HUES6 (cell line): ENCODE measurements at regions not wholly inside any gene's neighbourhood (a gene's known extent, or its start where the extent isn't known, plus 50 kb on each side); places are given as distances from the start of the nearest gene placed in this dataset.
A peak's percentile ranks its signal among the peaks of the same experiment; 100 is the strongest.

Source experiments
- H3K27ac ChIP-seq: 2 replicates; pipeline ENCODE4 v1.7.0; 2013; ENCODE audit warnings: low read depth, mild to moderate bottlenecking, low read length, inconsistent platforms
- H3K27me3 ChIP-seq: 2 replicates; pipeline ENCODE4 v1.6.1; 2013; ENCODE audit warnings: low read length; ENCODE audit not compliant: control insufficient read depth, insufficient read depth
- H3K36me3 ChIP-seq: 2 replicates; pipeline ENCODE4 v1.6.1; 2013; ENCODE audit warnings: low read length; ENCODE audit not compliant: control insufficient read depth, insufficient read depth
- H3K4me1 ChIP-seq: 2 replicates; pipeline ENCODE4 v1.6.1; 2013; ENCODE audit warnings: low read length; ENCODE audit not compliant: control insufficient read depth, insufficient read depth
- H3K4me3 ChIP-seq: 2 replicates; pipeline ENCODE4 v1.5.1; 2013; ENCODE audit warnings: low read depth, low read length
- H3K9ac ChIP-seq: one replicate; pipeline ENCODE4 v1.6.1; 2013; ENCODE audit warnings: mild to moderate bottlenecking, low read length
- H3K9me3 ChIP-seq: 2 replicates; pipeline ENCODE4 v1.6.1; 2013; ENCODE audit warnings: low read depth, low read length; ENCODE audit not compliant: control insufficient read depth, insufficient read depth

DNA sequence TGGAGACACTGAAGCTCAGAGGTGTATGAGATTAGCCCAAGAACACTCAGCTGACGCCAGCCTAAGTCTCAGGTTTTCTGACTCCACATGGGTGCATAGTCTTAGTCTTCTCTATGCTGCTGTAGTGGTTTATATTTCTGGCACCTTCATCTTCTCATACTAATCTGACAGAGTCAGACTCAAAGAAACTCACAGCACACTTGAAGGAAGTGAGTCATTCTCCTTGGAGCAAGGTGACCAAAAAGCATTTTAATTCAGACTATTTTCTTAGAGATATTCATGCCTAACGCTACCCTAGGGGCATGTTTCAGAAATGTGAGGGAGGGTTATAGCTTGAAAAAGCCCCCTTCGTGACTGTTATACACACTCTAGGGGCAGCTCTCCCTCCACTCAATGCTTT is 775.3 kb upstream of the ARPP21 start:
- no peak overlapping the region for H3K9ac ChIP-seq
- no peaks in the 10 kb centered on the region for H3K27me3 ChIP-seq
- peaks cover 22% of the 10 kb centered on the region for H3K4me1 ChIP-seq
- H3K27ac ChIP-seq: no peak overlapping the region
- no peaks in the 10 kb centered on the region for H3K9me3 ChIP-seq
- no peaks in the 10 kb centered on the region for H3K36me3 ChIP-seq
- no peak overlapping the region for H3K4me3 ChIP-seq

DNA sequence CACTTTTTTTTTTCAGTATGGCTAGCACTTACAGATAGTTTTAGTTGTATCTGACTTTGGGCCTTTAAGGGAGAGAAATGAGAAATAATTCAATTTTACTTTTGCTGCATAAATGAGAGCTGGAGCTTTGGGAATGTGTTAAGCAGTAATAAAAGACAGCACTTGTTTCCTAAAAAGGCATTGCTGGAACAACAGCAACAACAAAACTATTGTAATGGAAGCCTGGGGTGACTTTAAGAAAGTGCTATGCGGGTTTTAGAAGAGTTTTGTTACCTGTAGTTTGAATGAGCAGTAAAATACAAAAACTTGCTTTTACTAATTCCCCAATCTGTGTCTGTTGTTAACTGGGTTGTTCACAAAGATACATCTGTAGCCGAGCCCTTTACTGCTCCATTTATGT is 774.0 kb upstream of the ARPP21 start:
- H3K9me3 ChIP-seq: no peaks in the 10 kb centered on the region
- peak overlapping the region; percentile 59; the same call in 1 of the 2 replicates for H3K27ac ChIP-seq
- H3K9ac ChIP-seq: no peak overlapping the region
- H3K4me3 ChIP-seq: no peak overlapping the region
- H3K27me3 ChIP-seq: no peaks in the 10 kb centered on the region
- peaks cover 22% of the 10 kb centered on the region for H3K4me1 ChIP-seq
- H3K36me3 ChIP-seq: no peaks in the 10 kb centered on the region

DNA sequence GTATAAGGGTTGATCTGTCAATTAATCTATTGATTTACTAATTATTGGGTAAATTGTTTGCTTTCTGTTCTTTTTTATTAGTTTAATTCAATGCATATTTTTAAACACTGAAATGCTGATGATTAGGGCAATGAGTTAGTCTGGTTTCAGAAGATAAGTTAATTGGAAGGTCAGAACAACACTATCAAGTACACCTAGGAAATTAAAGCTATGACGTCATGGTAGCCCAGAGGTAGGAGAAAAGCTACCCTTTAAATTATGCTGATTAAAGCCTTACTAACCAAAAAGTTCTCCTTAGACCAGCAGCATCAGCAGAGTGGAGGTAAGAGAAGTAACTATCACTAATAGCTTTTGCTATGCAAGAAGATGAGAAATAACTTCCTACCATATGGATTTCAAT is 770.4 kb upstream of the ARPP21 start:
- Histone ChIP-seq H3K36me3 (no peaks in the 10 kb centered on the region), H3K4me3 (no peak overlapping the region), H3K9me3 (no peaks in the 10 kb centered on the region), H3K4me1 (peaks cover 18% of the 10 kb centered on the region), H3K27me3 (no peaks in the 10 kb centered on the region), H3K9ac (no peak overlapping the region), H3K27ac (no peak overlapping the region)

DNA sequence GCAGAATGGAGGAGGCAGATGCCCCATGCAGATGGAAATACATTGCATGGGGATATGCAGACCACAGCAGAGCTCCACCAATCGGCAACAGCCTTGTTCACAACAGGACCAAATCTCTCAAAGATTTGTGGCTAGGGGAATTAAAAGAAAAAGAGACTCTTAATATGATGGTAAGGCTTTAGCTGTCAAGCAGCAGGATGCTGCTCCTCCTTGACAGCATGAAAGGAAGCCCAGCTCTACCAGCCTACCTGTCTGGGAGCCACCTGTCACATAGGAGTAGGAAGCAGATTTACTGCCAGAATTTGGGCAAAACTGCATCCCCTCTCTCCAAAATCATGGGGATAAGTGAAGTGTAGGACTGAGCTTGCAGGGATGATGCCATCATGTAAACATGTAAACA is 769.6 kb upstream of the ARPP21 start:
- no peaks in the 10 kb centered on the region for H3K27me3 ChIP-seq
- H3K9ac ChIP-seq: no peak overlapping the region
- no peak overlapping the region for H3K4me3 ChIP-seq
- H3K27ac ChIP-seq: no peak overlapping the region
- H3K36me3 ChIP-seq: no peaks in the 10 kb centered on the region
- H3K9me3 ChIP-seq: no peaks in the 10 kb centered on the region
- peaks cover 11% of the 10 kb centered on the region for H3K4me1 ChIP-seq

DNA sequence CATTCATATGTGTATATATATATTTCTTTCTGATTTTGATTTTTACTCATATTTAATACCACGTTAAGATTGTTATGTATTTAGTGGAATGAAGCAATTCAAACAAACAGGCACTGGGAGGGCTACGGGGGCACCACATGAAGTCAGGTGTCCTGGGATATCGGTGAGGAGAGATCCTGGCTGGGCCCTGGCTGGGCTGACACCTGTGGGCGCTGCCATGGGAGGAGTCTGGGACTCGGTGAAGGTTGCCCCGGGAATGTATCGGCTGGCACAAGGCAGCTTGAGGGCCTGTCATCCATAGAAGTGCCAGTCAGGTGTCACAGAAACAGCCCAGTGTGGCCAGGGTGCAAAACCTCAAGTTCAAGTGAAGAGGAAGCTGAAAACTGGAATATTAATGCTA is 766.9 kb upstream of the ARPP21 start:
- Histone ChIP-seq H3K4me1 (no peaks in the 10 kb centered on the region), H3K27ac (no peak overlapping the region)

DNA sequence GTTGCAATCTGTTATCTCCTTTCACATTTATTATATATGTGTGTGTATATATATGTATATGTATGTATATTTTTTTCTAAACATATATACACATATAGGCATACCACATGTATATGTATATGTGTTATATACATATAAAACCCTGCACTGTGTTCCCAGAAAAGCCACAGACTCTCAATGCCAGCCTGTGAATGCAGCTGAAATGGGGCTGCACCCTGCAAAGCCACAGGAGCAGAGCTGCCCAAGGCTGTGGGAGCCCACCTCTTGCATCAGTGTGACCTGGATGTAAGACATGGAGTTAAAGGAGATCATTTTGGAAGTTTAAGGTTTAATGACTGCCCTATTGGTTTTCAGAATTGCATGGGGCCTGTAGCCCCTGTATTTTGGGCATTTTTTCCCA is 762.3 kb upstream of the ARPP21 start:
- no peak overlapping the region for H3K4me3 ChIP-seq
- no peak overlapping the region for H3K9ac ChIP-seq
- H3K27ac ChIP-seq: no peak overlapping the region
- no peaks in the 10 kb centered on the region for H3K9me3 ChIP-seq
- H3K4me1 ChIP-seq: no peaks in the 10 kb centered on the region; the same call in 1 of the 2 replicates
- H3K27me3 ChIP-seq: no peaks in the 10 kb centered on the region
- no peaks in the 10 kb centered on the region for H3K36me3 ChIP-seq

More for the DNA sequence above, 766.9 kb upstream of the ARPP21 start:
- Histone ChIP-seq H3K36me3 (no peaks in the 10 kb centered on the region), H3K9ac (no peak overlapping the region), H3K27me3 (no peaks in the 10 kb centered on the region), H3K4me3 (no peak overlapping the region), H3K9me3 (no peaks in the 10 kb centered on the region)

DNA sequence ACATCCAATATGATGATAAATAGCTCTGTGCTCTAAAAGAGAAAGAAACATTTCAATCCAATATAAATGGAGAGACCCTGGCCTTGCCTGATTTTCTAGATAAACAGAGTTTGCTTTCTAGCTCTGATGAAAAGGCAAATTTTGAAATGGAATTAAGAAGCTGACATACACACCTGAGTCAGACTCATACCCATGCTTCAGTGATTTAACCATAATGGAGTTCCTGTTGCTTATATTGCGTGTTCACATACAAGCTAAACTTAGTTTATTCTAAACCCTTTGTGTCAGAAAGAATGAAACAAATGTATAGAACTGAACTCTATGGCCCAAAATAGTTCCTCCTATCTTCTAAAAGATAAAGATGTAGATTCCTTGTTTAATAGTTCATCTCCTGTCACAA is 760.8 kb upstream of the ARPP21 start:
- Histone ChIP-seq H3K27ac (no peak overlapping the region), H3K4me3 (no peak overlapping the region), H3K9me3 (no peaks in the 10 kb centered on the region), H3K9ac (no peak overlapping the region), H3K36me3 (no peaks in the 10 kb centered on the region), H3K4me1 (no peaks in the 10 kb centered on the region; the same call in 1 of the 2 replicates), H3K27me3 (no peaks in the 10 kb centered on the region)

DNA sequence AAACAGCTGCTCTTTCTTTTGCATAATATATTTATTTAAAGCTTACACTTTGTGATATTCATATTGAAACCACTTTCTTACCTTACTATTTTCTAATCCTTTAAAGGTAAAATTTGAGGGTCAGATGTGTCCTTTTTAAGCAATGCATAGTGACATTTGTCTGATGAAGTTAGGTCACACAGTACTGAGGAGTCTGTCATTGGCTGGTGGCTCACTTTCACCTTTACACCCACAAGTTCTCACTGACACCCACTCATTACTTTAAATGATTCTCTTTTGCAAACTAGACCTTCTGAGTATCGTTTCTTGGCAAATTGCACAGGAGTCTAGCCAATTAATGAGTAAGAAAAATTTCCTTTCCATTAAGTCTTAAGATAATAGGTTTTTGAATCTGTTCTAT is 758.3 kb upstream of the ARPP21 start:
- H3K4me1 ChIP-seq: no peaks in the 10 kb centered on the region; the same call in 1 of the 2 replicates
- no peaks in the 10 kb centered on the region for H3K27me3 ChIP-seq
- no peaks in the 10 kb centered on the region for H3K36me3 ChIP-seq
- H3K9me3 ChIP-seq: no peaks in the 10 kb centered on the region
- H3K4me3 ChIP-seq: no peak overlapping the region
- H3K9ac ChIP-seq: no peak overlapping the region
- no peak overlapping the region for H3K27ac ChIP-seq

DNA sequence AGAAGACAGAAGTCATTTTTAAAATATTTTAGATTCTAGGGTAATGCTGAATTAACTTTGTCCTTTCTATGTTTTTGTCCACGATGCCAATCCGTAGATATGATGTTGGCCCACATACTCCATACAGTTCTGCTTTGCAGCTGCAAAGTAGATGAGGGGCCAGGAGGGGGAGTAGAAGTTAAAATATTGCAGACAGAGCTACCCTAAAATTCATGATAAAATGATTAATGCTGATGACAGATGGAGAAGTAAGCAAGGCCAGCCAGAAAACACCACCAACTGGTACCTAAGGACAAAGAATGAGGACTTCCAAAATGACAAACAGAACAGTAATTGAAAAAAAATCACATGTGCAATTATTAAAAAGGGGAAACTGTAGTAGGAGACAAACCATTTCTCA is 756.6 kb upstream of the ARPP21 start:
- no peak overlapping the region for H3K27ac ChIP-seq
- H3K27me3 ChIP-seq: no peaks in the 10 kb centered on the region
- H3K9ac ChIP-seq: no peak overlapping the region
- H3K4me3 ChIP-seq: no peak overlapping the region
- no peaks in the 10 kb centered on the region for H3K9me3 ChIP-seq
- no peaks in the 10 kb centered on the region for H3K36me3 ChIP-seq
- no peaks in the 10 kb centered on the region; the same call in 1 of the 2 replicates for H3K4me1 ChIP-seq

DNA sequence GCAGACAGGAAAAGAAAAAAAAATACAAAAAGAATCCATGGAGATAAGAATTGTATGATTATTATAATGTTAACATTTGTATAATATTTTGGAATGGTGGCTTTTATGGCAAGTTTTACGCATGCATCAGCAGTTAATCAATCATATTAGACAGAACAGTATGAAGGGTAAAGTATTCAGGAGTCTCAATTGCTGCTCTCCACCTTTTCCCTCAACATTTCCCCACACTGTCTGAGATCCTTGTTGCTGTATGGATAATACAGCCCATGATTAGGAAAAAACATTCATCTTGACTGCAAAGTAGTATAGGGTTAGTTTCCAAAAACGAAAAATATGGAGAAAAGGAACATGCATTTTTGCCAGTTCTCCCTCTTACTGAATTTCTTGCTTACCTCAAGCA is 755.3 kb upstream of the ARPP21 start:
- H3K4me3 ChIP-seq: no peak overlapping the region
- H3K9ac ChIP-seq: no peak overlapping the region
- no peaks in the 10 kb centered on the region for H3K27me3 ChIP-seq
- no peaks in the 10 kb centered on the region for H3K36me3 ChIP-seq
- H3K27ac ChIP-seq: no peak overlapping the region
- H3K9me3 ChIP-seq: no peaks in the 10 kb centered on the region
- no peaks in the 10 kb centered on the region; the same call in 1 of the 2 replicates for H3K4me1 ChIP-seq

DNA sequence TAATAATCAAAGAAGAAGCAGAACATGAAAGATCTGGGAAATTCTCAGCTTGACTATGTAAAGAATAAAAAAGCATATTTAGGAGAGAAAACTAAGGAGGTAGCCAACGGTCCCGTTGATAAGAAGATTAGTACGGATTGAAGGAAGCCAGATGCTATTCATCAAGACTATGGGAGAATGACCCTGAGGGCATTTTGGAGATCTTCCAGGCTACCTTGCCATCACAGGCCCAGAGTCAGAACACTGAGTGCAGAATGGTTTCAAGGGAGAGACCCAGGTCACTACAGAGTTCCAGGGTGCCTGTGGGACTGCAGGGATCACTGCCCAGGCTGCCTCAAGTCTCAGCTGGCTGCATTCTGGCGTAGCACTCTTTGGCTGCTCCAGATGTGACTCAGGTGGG is 752.9 kb upstream of the ARPP21 start:
- Histone ChIP-seq H3K4me1 (no peaks in the 10 kb centered on the region; the same call in 1 of the 2 replicates), H3K4me3 (no peak overlapping the region)

DNA sequence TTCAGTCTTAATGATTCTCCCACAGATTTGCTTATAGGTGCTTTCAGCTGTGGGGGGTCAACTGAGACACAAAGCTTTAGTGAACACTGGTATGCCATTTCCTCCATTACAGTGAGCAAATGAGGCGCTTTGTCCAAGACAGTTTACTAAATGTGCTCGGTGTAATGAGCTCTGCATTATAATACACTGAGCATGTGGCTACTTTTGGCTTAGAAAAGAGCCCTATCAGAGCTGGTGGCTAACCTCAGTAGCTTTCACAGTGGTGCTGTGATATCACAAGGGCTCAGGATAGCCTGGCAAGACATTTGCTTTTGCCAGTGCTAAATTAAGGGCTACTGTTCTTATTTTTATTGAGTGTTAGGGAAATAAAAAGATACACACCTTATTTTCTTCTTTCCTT is 749.7 kb upstream of the ARPP21 start:
- Histone ChIP-seq H3K9ac (no peak overlapping the region), H3K4me3 (no peak overlapping the region)

More for the DNA sequence above, 752.9 kb upstream of the ARPP21 start:
- no peaks in the 10 kb centered on the region for H3K27me3 ChIP-seq
- H3K36me3 ChIP-seq: no peaks in the 10 kb centered on the region
- H3K9me3 ChIP-seq: no peaks in the 10 kb centered on the region
- H3K27ac ChIP-seq: no peak overlapping the region
- H3K9ac ChIP-seq: no peak overlapping the region

More for the DNA sequence above, 749.7 kb upstream of the ARPP21 start:
- H3K9me3 ChIP-seq: no peaks in the 10 kb centered on the region
- H3K36me3 ChIP-seq: no peaks in the 10 kb centered on the region
- H3K27ac ChIP-seq: no peak overlapping the region
- no peaks in the 10 kb centered on the region for H3K27me3 ChIP-seq
- H3K4me1 ChIP-seq: no peaks in the 10 kb centered on the region; the same call in 1 of the 2 replicates
